Calu3 (cell line): ENCODE measurements at regions not wholly inside any gene's neighbourhood (a gene's known extent, or its start where the extent isn't known, plus 50 kb on each side); places are given as distances from the start of the nearest gene placed in this dataset.

ENCODE experiments used
- BruUV-seq: library from RNA; stranded (reverse); fragments of 400-500 nt; replicated peaks from 2 replicates; lab custom pipeline; 2021; lab: Mats Ljungman, UMichigan
- CTCF ChIA-PET: fragments of 300-600 bp; sonication (Branson Sonifier 250); formaldehyde crosslinking; loops from one replicate; lab custom pipeline; 2022; ENCODE audit warnings: antibody characterized with exemption; lab: Charles Lee
- DNase-seq: peaks from one replicate; pipeline ENCODE4 v3.0.0; 2022
- H3K27ac Mint-ChIP-seq: one replicate; pipeline ENCODE4 v1.8.0; 2022; ENCODE audit warnings: mixed read lengths; ENCODE audit not compliant: unreplicated experiment
- H3K27me3 Mint-ChIP-seq: one replicate; pipeline ENCODE4 v1.8.0; 2022; ENCODE audit warnings: mixed read lengths; ENCODE audit not compliant: unreplicated experiment
- H3K36me3 Mint-ChIP-seq: one replicate; pipeline ENCODE4 v1.8.0; 2022; ENCODE audit warnings: mild to moderate bottlenecking, moderate library complexity, mixed read lengths; ENCODE audit not compliant: insufficient read depth, unreplicated experiment
- H3K4me1 Mint-ChIP-seq: one replicate; pipeline ENCODE4 v1.8.0; 2022; ENCODE audit warnings: mild to moderate bottlenecking, low read depth, mixed read lengths; ENCODE audit not compliant: unreplicated experiment
- H3K4me3 Mint-ChIP-seq: one replicate; pipeline ENCODE4 v1.8.0; 2022; ENCODE audit warnings: mild to moderate bottlenecking, low read depth, moderate library complexity, mixed read lengths; ENCODE audit not compliant: unreplicated experiment
- H3K9me3 Mint-ChIP-seq: one replicate; pipeline ENCODE4 v1.8.0; 2022; ENCODE audit warnings: low read depth, mixed read lengths; ENCODE audit not compliant: unreplicated experiment
- intact Hi-C: fragments of 100-400 bp; cut with micrococcal nuclease; formaldehyde crosslinking; loops from one replicate; pipeline ENCODE4 v1.10.0; 2022; ENCODE audit not compliant: unreplicated experiment
- TF ChIP-seq, protein P1 (sequence below): fragments of 200-600 bp; IDR thresholded peaks from one replicate; pipeline ENCODE4 v1.8.0; 2022; ENCODE audit warnings: antibody characterized with exemption; ENCODE audit not compliant: unreplicated experiment

DNA sequence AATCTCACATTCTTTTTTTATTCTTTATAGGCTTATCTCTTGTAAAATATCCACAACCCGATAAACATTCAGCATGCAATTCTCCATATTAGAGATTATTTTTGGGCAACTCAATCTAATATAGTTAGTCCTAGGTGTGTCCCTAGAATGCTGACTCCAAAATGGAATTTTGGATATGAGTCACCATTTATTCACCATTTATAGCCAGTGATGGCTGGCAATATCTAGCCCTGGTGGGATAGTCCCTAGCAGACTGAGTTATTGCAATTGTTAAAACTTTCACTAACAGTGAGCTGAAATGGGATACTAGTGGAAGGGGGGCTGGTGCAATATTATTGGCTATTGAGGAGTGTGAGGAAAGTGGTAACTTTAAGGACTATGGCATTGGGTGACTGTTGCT is 401.6 kb downstream of the SLC4A3 start:
- CTCF ChIA-PET = no interaction called here

DNA sequence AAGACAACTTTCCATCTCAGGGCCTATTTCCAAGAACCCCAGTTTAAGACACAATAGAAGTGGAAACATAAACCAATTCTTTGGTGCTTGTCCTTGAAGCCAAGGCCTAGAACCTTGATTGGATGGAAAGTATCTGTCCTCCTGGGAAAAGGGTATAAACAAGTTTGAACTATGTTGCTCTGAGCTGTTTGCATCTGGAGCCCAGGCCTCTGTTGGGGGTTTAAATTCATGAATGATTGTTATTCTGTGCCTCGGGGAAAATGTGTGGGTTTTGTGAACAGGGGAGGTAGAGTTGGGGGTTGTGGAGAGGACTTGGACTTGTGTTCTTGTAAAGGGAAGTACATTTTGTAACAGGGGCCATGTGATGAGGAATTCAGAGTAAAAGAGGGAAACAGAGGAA is 406.1 kb downstream of the SLC4A3 start:
- no peaks in the 10 kb centered on the region for H3K4me1 Mint-ChIP-seq
- CTCF ChIA-PET = interaction anchor here (0.7 kb wide), 1 partner anchor 279 kb away, joined by 5 read pairs; no protein-coding TSS in a partner anchor
- peaks cover 3% of the 10 kb centered on the region for H3K9me3 Mint-ChIP-seq
- DNase-seq = no peak
- H3K36me3 Mint-ChIP-seq = no peaks in the 10 kb centered on the region
- TF ChIP-seq, protein P1, sequence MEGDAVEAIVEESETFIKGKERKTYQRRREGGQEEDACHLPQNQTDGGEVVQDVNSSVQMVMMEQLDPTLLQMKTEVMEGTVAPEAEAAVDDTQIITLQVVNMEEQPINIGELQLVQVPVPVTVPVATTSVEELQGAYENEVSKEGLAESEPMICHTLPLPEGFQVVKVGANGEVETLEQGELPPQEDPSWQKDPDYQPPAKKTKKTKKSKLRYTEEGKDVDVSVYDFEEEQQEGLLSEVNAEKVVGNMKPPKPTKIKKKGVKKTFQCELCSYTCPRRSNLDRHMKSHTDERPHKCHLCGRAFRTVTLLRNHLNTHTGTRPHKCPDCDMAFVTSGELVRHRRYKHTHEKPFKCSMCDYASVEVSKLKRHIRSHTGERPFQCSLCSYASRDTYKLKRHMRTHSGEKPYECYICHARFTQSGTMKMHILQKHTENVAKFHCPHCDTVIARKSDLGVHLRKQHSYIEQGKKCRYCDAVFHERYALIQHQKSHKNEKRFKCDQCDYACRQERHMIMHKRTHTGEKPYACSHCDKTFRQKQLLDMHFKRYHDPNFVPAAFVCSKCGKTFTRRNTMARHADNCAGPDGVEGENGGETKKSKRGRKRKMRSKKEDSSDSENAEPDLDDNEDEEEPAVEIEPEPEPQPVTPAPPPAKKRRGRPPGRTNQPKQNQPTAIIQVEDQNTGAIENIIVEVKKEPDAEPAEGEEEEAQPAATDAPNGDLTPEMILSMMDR = no peak
- no peak overlapping the region for H3K27ac Mint-ChIP-seq
- intact Hi-C loops = no loop called here
- H3K27me3 Mint-ChIP-seq = no peaks in the 10 kb centered on the region
- BruUV-seq = no TSS peak
- H3K4me3 Mint-ChIP-seq = no peak overlapping the region

More for the DNA sequence above, 401.6 kb downstream of the SLC4A3 start:
- Mint-ChIP-seq H3K4me3 (no peak overlapping the region), H3K27ac (no peak overlapping the region), H3K9me3 (peaks cover 6% of the 10 kb centered on the region), H3K36me3 (no peaks in the 10 kb centered on the region), H3K27me3 (no peaks in the 10 kb centered on the region), H3K4me1 (no peaks in the 10 kb centered on the region)
- no peak for DNase-seq
- intact Hi-C loops = no loop called here
- BruUV-seq = no TSS peak
- TF ChIP-seq, protein P1 = no peak

DNA sequence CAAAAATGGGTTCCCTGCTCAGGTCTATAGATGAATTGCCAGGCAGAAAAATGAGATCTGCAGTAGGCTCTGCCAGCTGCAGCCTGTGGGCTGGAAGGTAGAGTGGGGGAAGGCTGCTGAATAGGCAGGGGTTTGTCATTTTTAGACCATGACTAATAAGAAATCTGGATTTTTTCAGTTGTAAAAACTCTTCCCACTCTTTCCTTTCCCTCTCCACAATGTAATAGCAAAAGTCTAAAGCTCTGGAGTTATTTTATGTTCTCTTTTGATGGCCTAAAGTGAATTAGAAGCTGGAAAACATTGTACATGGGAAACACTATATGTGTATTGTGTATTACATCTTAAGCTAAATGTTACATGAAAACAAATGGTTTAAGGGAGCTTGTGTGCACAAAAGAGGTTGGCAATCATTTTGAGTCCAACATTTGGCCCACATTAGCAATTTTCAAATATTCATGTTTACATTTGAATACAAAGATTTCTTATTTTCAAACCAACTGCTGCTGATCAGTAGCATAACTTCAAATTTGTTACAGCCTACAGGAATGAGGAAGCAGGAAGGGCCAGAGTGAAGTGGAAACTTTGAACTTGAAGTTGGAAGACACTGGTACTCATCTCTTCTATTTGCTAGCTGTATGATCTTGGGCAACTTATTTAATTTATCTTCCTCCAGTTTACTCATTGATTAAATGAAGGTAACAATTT is 407.1 kb downstream of the SLC4A3 start:
- DNase-seq = no peak
- H3K4me1 Mint-ChIP-seq = no peaks in the 10 kb centered on the region

DNA sequence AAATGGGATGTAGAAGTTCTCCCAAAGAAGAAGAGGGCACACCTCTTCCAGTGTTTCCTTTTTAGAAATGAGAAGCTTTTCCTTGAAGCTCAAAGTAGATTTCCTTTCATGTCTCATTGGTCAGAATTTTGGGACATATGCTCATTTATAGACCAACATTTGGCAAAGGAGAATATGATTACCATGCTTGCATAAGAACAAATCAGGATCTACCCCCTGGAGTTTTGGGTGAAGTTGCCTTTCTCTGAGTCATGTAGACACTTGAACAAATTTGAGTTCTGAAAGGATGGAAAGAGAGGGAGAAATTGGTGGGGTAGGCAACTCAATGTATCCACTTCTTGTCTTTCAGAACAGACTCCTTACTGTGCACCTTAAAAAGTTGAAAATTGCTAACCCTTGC is 409.0 kb downstream of the SLC4A3 start:
- H3K36me3 Mint-ChIP-seq = no peaks in the 10 kb centered on the region
- no peaks in the 10 kb centered on the region for H3K27me3 Mint-ChIP-seq
- CTCF ChIA-PET = no interaction called here
- TF ChIP-seq, protein P1 = no peak
- H3K4me3 Mint-ChIP-seq = no peak overlapping the region
- intact Hi-C loops = no loop called here
- no peak overlapping the region for H3K27ac Mint-ChIP-seq
- H3K4me1 Mint-ChIP-seq = no peaks in the 10 kb centered on the region
- no peak for DNase-seq
- no peaks in the 10 kb centered on the region for H3K9me3 Mint-ChIP-seq
- BruUV-seq = no TSS peak

More for the DNA sequence above, 407.1 kb downstream of the SLC4A3 start:
- intact Hi-C loops = no loop called here
- BruUV-seq = no TSS peak
- Mint-ChIP-seq H3K36me3 (no peaks in the 10 kb centered on the region), H3K4me3 (no peak overlapping the region), H3K27ac (no peak overlapping the region), H3K27me3 (no peaks in the 10 kb centered on the region), H3K9me3 (peaks cover 3% of the 10 kb centered on the region)
- CTCF ChIA-PET = interaction anchor here (0.5 kb wide), 1 partner anchor 521 kb away, joined by 10 read pairs; no protein-coding TSS in a partner anchor
- TF ChIP-seq, protein P1 = no peak
